Activated CD4-positive, alpha-beta T cell treated with anti-CD3 and anti-CD28 coated beads, Interleukin-2, Interleukin-4, amounts not matched to agents 100 ng/mL and 50 ng/mL, durations not matched to agents 16 hours and 8 hours (primary cell): ENCODE measurements at regions not wholly inside any gene's neighbourhood (a gene's known extent, or its start where the extent isn't known, plus 50 kb on each side); places are given as distances from the start of the nearest gene placed in this dataset.
A peak's percentile ranks its signal among the peaks of the same experiment; 100 is the strongest.

Source experiments
- DNase-seq: peaks from one replicate; pipeline ENCODE4 v3.0.0-alpha.2; 2020; ENCODE audit warnings: low spot score

- DNase-seq: no peak
Measured at GRCh38 chr12:66962290-66962689, 283.4 kb upstream of the GRIP1 start.

- no peak for DNase-seq
Measured at GRCh38 chr12:66963901-66964300, 285.0 kb upstream of the GRIP1 start.

GRCh38 chr12:66964629-66965028 is 285.8 kb upstream of the GRIP1 start:
- DNase-seq: peak; percentile 65

GRCh38 chr12:66965621-66966020 is 286.7 kb upstream of the GRIP1 start:
- DNase-seq: no peak

- no peak for DNase-seq
Measured at GRCh38 chr12:66971816-66972215, 292.9 kb upstream of the GRIP1 start.

GRCh38 chr12:66976526-66976925 is 292.6 kb upstream of the CAND1 start:
- no peak for DNase-seq

GRCh38 chr12:66978802-66979201 is 290.4 kb upstream of the CAND1 start:
- peak; percentile 11 for DNase-seq

- DNase-seq: peak; percentile 63
Measured at GRCh38 chr12:66979251-66979650, 289.9 kb upstream of the CAND1 start.

- DNase-seq: no peak
Measured at GRCh38 chr12:66984077-66984476, 285.1 kb upstream of the CAND1 start.

- no peak for DNase-seq
Measured at GRCh38 chr12:66984962-66985361, 284.2 kb upstream of the CAND1 start.

- DNase-seq: no peak
Measured at GRCh38 chr12:66999141-66999540, 270.0 kb upstream of the CAND1 start.

- DNase-seq: no peak
Measured at GRCh38 chr12:67001251-67001650, 267.9 kb upstream of the CAND1 start.

GRCh38 chr12:67002720-67003119 is 266.4 kb upstream of the CAND1 start:
- no peak for DNase-seq

- DNase-seq: no peak
Measured at GRCh38 chr12:67006610-67007009, 262.5 kb upstream of the CAND1 start.

GRCh38 chr12:67014642-67015041 is 254.5 kb upstream of the CAND1 start:
- no peak for DNase-seq

GRCh38 chr12:67018105-67018504 is 251.1 kb upstream of the CAND1 start:
- DNase-seq: no peak

GRCh38 chr12:67019070-67019469 is 250.1 kb upstream of the CAND1 start:
- DNase-seq: no peak

GRCh38 chr12:67025543-67026114 is 243.5 kb upstream of the CAND1 start:
- peak; percentile 40 for DNase-seq

GRCh38 chr12:67026487-67027246 is 242.5 kb upstream of the CAND1 start:
- no peak for DNase-seq

- no peak for DNase-seq
Measured at GRCh38 chr12:67028529-67028928, 240.6 kb upstream of the CAND1 start.

GRCh38 chr12:67034110-67034879 is 234.9 kb upstream of the CAND1 start:
- peak; percentile 4 for DNase-seq

GRCh38 chr12:67035121-67035520 is 234.0 kb upstream of the CAND1 start:
- DNase-seq: no peak

- DNase-seq: no peak
Measured at GRCh38 chr12:67038486-67038885, 230.7 kb upstream of the CAND1 start.
